ENCODE measurements at regions not wholly inside any gene's neighbourhood (a gene's known extent, or its start where the extent isn't known, plus 50 kb on each side); places are given as distances from the start of the nearest gene placed in this dataset.

GRCh38 chr10:98332623-98333269 lies 64.8 kb upstream of the LOXL4 start:
- DNase-seq = peak; percentile 85

- peak; percentile 46 for DNase-seq
These were observed 63.9 kb upstream of the LOXL4 start for GRCh38 chr10:98331885-98332284.

DNA sequence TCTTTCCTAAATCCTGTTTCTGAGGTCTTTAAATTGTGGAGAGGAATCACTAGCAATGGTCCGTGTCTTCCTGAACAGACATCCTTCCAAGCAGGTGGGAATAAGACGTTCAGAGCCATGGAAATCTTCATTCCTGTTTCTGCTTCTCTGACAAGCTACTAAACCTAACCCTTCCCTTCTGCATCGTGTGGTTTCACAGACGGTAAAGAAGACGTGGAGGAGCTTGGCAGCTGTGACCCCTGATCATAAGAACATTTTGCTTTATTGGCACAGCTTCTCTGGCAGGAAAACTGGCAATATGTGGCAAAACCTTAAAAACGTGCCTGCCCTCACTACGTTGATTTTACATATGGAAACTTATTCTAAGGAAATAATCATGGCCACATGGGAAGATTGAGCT lies 63.0 kb upstream of the LOXL4 start:
- DNase-seq = no peak

DNA sequence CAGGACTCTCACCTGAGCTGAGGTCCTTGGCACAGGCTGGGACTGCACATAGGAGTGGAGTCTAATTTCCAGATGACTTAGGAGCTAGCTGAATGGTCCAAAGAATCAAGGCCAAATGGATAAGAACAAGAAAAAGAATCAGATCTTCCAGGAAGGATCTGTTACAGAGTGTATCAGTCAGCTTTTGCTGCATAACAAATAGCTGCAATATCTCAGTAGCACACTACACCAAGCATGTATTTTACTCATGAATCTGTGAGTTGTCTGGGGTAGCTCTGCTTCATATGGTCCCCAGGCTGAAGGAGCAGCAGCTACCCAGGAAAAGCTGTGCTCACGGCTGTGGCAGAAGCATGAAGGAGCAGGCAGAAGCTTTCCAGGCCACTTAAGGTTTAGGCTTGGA lies 60.6 kb upstream of the LOXL4 start:
- DNase-seq = no peak

DNA sequence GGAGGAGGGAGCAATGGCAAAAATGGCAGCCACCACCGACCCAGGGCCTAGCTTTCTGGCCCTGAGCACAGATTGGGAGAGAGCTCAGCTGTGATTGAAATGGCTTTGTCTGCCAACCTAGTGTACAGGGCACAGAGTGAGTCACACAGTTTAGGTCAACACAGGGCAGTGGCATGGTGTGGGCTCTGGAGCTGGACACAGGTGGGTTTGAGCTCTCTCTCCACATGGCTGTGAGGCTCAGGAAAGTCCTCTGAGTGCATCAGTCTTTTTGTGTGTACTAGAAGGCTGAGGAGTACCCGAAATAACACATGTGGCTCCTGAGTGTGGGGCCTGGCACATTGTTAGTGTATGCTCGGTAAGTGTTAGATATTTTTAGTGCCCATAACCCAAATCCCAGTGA lies 60.2 kb upstream of the LOXL4 start:
- peak; percentile 33 for DNase-seq

DNA sequence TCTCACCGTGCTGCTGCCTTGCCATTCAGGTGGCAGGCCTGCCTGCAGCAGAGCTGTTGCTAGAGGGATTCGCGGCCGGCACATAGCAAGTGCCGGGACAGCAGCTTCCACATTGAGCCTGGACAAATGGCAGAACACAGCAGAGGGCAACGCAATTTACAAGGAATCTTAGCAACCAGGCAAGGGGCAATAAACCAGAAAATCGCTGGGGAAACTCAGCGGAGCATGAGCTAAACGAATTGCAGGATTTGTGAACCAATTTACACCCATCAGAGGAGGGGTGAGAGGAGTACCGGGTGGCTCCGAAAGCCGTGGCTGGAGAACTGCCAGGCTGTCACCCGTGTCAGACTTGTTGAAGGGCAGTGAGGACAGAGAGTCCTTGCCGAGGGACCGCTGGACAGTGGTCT lies 58.6 kb upstream of the LOXL4 start:
- DNase-seq = no peak

GRCh38 chr10:98323221-98324164 lies 55.5 kb upstream of the LOXL4 start:
- peak; percentile 84 for DNase-seq

GRCh38 chr10:98321186-98321780 lies 53.3 kb upstream of the LOXL4 start:
- no peak for DNase-seq

DNA sequence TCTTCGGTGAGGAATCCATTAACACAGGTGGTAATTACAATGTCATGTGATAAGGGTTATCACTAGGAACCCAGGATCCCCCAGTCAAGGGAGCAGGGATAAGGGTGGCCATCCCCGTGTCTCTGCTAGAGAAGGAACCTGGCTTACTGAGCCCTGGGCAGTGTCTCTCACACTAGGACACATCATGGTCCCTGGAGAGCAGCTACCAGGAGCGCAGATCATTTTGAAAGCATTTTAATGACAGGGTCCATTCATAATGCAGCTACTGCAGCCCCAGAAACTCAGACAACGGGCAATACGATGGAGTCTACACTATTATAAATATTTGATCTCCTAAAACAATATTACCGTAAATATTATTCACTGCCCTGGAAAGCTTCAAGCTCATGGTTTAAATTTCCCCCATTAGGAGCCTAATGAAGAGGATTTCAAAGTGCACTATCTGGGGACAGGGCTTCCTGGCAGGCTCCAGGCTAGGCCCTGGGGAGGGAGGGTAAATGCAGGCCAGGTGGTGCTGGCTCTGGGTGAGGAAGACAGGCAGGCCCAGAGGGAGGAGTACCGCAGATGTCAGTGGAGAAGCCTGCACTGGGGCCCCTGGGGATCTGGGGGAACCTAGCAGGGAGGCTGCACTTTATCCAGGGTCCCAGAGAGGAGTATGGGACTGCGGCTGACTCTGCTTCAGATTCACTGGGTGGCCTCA lies 52.6 kb upstream of the LOXL4 start:
- no peak for DNase-seq

- no peak for DNase-seq
These were observed 50.9 kb upstream of the LOXL4 start for GRCh38 chr10:98318861-98319260.

All from DMS53 (cell line).